BJ (cell line): ENCODE measurements at regions not wholly inside any gene's neighbourhood (a gene's known extent, or its start where the extent isn't known, plus 50 kb on each side); places are given as distances from the start of the nearest gene placed in this dataset.
A peak's percentile ranks its signal among the peaks of the same experiment; 100 is the strongest.

ENCODE experiments used
- CTCF ChIA-PET: fragments of 350-600 bp; formaldehyde crosslinking; extraction: SDS; loops from one replicate; lab custom pipeline; 2021; ENCODE audit warnings: antibody characterized with exemption, inconsistent platforms; lab: Yijun Ruan, JAX
- POLR2A ChIA-PET: fragments of 300-600 bp; sonication (Branson Sonifier 250); formaldehyde crosslinking; extraction: SDS; loops from one replicate; lab custom pipeline; 2021; ENCODE audit warnings: antibody characterized with exemption; lab: Charles Lee
- DNase-seq: peaks from one replicate; pipeline ENCODE4 v3.0.0-alpha.2; 2011; ENCODE audit warnings: low read depth
- H3K27me3 ChIP-seq: 2 replicates; pipeline ENCODE4 v1.6.0; 2011; ENCODE audit warnings: low read length; ENCODE audit not compliant: control insufficient read depth, insufficient read depth
- H3K36me3 ChIP-seq: 2 replicates; pipeline ENCODE4 v1.5.1; 2011; ENCODE audit warnings: low read length; ENCODE audit not compliant: control insufficient read depth, insufficient read depth
- H3K4me3 ChIP-seq: 2 replicates; pipeline ENCODE4 v1.5.1; 2011; ENCODE audit warnings: low read depth, mild to moderate bottlenecking, control low read depth, low read length
- TF ChIP-seq, protein P1 (sequence below): IDR thresholded peaks from 2 replicates; pipeline ENCODE4 v1.5.1; 2011; ENCODE audit warnings: low read depth, mild to moderate bottlenecking, control low read depth, inconsistent platforms, low read length, moderate library complexity; ENCODE audit not compliant: insufficient read depth

GRCh38 chr14:65335411-65335947, 77.1 kb upstream of the FUT8 start:
- no peaks in the 10 kb centered on the region for H3K36me3 ChIP-seq
- DNase-seq = no peak
- POLR2A ChIA-PET = no interaction called here
- CTCF ChIA-PET = interaction anchor here (0.7 to 2.9 kb wide), 4 partner anchors 9 to 76 kb away, joined by 3 to 10 read pairs (median 3); partner anchors contain the start of gene FUT8
- H3K27me3 ChIP-seq = no peaks in the 10 kb centered on the region
- H3K4me3 ChIP-seq = no peak overlapping the region
- TF ChIP-seq, protein P1, sequence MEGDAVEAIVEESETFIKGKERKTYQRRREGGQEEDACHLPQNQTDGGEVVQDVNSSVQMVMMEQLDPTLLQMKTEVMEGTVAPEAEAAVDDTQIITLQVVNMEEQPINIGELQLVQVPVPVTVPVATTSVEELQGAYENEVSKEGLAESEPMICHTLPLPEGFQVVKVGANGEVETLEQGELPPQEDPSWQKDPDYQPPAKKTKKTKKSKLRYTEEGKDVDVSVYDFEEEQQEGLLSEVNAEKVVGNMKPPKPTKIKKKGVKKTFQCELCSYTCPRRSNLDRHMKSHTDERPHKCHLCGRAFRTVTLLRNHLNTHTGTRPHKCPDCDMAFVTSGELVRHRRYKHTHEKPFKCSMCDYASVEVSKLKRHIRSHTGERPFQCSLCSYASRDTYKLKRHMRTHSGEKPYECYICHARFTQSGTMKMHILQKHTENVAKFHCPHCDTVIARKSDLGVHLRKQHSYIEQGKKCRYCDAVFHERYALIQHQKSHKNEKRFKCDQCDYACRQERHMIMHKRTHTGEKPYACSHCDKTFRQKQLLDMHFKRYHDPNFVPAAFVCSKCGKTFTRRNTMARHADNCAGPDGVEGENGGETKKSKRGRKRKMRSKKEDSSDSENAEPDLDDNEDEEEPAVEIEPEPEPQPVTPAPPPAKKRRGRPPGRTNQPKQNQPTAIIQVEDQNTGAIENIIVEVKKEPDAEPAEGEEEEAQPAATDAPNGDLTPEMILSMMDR = no peak

DNA sequence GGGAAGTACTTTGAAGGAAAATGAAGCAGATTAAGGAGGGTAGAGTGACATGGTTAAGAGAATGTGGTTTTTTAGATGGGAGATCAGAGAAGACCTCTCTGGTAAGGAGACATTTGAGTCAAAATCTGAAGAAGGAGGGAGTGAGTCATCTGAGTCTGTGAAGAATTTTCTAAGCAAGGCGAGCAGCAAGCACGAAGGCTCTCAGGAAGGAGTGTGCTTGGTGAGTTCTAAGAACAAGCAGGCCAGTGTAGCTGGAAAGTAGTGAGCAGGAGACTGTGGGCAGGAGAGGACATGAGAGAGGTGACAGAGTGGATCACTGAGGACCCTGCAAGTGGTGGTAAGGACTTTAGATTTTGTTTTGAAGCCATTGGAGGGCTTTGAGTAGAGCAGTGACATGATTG, 76.3 kb upstream of the FUT8 start:
- no peaks in the 10 kb centered on the region for H3K27me3 ChIP-seq
- TF ChIP-seq, protein P1 = no peak

DNA sequence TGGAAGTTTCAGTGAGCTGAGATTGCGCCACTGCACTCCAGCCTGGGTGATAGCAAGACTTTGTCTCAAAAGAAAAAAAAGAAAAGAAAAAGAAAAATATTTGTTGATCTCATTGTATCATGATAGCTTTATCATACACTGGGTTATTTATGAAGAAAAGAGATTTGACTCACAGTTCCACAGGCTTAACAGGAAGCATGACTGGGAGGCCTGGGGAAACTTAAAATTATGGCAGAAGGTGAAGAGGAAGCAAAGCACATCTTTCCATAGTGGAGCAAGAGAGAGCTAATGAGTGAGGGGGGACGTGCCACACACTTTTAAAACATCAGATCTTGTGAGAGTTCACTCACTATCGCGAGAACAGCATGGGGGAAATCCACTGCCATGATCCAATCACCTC, 72.7 kb upstream of the FUT8 start:
- H3K36me3 ChIP-seq = no peaks in the 10 kb centered on the region
- no peaks in the 10 kb centered on the region for H3K27me3 ChIP-seq
- POLR2A ChIA-PET = no interaction called here
- TF ChIP-seq, protein P1 = no peak
- CTCF ChIA-PET = no interaction called here
- no peak for DNase-seq
- H3K4me3 ChIP-seq = no peak overlapping the region

More for the DNA sequence above, 76.3 kb upstream of the FUT8 start:
- H3K36me3 ChIP-seq = no peaks in the 10 kb centered on the region
- no peak overlapping the region for H3K4me3 ChIP-seq
- DNase-seq = peak; percentile 39
- POLR2A ChIA-PET = no interaction called here
- CTCF ChIA-PET = interaction anchor here (0.7 to 1.2 kb wide), 2 partner anchors 10 to 41 kb away, joined by 3 read pairs; no protein-coding TSS in a partner anchor

DNA sequence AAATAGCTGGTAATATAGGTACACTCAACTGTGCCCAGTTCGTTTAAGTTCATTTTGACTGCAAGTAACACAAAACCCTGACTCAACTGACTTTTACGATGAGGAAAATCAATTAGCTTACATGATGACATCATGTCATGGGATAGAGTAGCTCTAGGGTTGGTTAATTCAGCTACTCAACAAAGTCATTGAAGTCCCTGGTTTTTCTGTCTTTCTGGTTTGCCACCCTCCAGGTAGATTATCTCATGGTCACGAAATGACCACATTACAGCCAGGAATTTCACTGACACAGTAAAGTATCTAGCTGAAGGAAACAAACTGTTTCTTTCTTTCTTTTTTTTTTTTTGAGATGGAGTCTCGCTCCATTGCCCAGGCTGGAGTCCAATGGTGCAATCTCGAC, 68.5 kb upstream of the FUT8 start:
- no peaks in the 10 kb centered on the region for H3K36me3 ChIP-seq

GRCh38 chr14:65345266-65345665, 67.3 kb upstream of the FUT8 start:
- ChIA-PET CTCF (no interaction called here), POLR2A (no interaction called here)
- no peak overlapping the region for H3K4me3 ChIP-seq
- H3K27me3 ChIP-seq = no peaks in the 10 kb centered on the region
- TF ChIP-seq, protein P1 = no peak
- no peaks in the 10 kb centered on the region for H3K36me3 ChIP-seq
- no peak for DNase-seq

More for the DNA sequence above, 68.5 kb upstream of the FUT8 start:
- ChIA-PET POLR2A (no interaction called here), CTCF (no interaction called here)
- TF ChIP-seq, protein P1 = no peak
- H3K4me3 ChIP-seq = no peak overlapping the region
- no peaks in the 10 kb centered on the region for H3K27me3 ChIP-seq
- DNase-seq = no peak
